Testis (tissue), 2 donors: ENCODE measurements at regions not wholly inside any gene's neighbourhood (a gene's known extent, or its start where the extent isn't known, plus 50 kb on each side); places are given as distances from the start of the nearest gene placed in this dataset.

ENCODE experiments used
- DNase-seq: peaks from one replicate; pipeline ENCODE4 v3.0.0-alpha.2; 2019
- H3K27ac ChIP-seq, 2 donors: fragments of 200-600 bp; sonication (generic); one replicate each; pipeline ENCODE4 v1.5.1; 2019
- H3K27me3 ChIP-seq: fragments of 200-600 bp; sonication (generic); one replicate; pipeline ENCODE4 v1.5.1; 2019
- H3K36me3 ChIP-seq: fragments of 200-600 bp; sonication (generic); one replicate; pipeline ENCODE4 v1.5.1; 2017; ENCODE audit warnings: low read depth; ENCODE audit errors: missing control alignments
- H3K4me1 ChIP-seq: fragments of 200-600 bp; sonication (generic); one replicate; pipeline ENCODE4 v1.5.1; 2019
- H3K4me3 ChIP-seq, 2 donors: fragments of 200-600 bp; sonication (generic); one replicate each; pipeline ENCODE4 v1.5.1; 2017 to 2019
- H3K9me3 ChIP-seq: fragments of 200-600 bp; sonication (generic); one replicate; pipeline ENCODE4 v1.5.1; 2017
- CTCF ChIP-seq, 3 experiments: fragments of 450-650 bp in 2 of 3; fragments of 200-600 bp in 1 of 3; sonication (generic) in 1 of 3; IDR thresholded peaks; one replicate each; pipeline ENCODE4 v1.5.1; 2016 to 2019; ENCODE audit warnings: antibody characterized with exemption in 3 of 3, mild to moderate bottlenecking in 2 of 3, moderate library complexity in 1 of 3
- POLR2A ChIP-seq: fragments of 450-650 bp; IDR thresholded peaks from one replicate; pipeline ENCODE4 v1.6.1; 2017; ENCODE audit warnings: antibody characterized with exemption, mild to moderate bottlenecking, moderate library complexity
- WGBS, 2 donors: methylation state at CpG; one replicate each; pipeline ENCODE4 v1.1.5; 2018; 5-methylcytosine and 5-hydroxymethylcytosine counted together
- intact Hi-C: fragments of 100-400 bp; cut with DNase I; formaldehyde crosslinking; loops from one replicate; pipeline ENCODE4 v1.15.1; 2023; ENCODE audit warnings: low total_unique reads

GRCh38 chr6:2462831-2463230, 217.4 kb upstream of the GMDS start:
- WGBS, 2 donors = 89 to 92% methylated on average over 10 of the region's 10 CpGs
- no peaks in the 10 kb centered on the region for H3K4me1 ChIP-seq
- intact Hi-C loops = no loop called here
- H3K9me3 ChIP-seq = no peaks in the 10 kb centered on the region
- no peak overlapping the region for H3K27ac ChIP-seq
- no peak for DNase-seq
- no peak overlapping the region for H3K4me3 ChIP-seq
- no peaks in the 10 kb centered on the region for H3K36me3 ChIP-seq
- TF ChIP-seq CTCF (IDR thresholded peaks at IDR 0.05) (no peak), POLR2A (no peak)
- no peaks in the 10 kb centered on the region for H3K27me3 ChIP-seq

GRCh38 chr6:2460216-2460745, 214.9 kb upstream of the GMDS start:
- H3K9me3 ChIP-seq = no peaks in the 10 kb centered on the region
- no peaks in the 10 kb centered on the region for H3K27me3 ChIP-seq
- WGBS, 2 donors = 87 to 90% methylated on average over 9 of the region's 9 CpGs
- no peaks in the 10 kb centered on the region for H3K4me1 ChIP-seq
- no peaks in the 10 kb centered on the region for H3K36me3 ChIP-seq
- no peak overlapping the region for H3K27ac ChIP-seq
- no peak overlapping the region for H3K4me3 ChIP-seq
- no peak for DNase-seq
- TF ChIP-seq POLR2A = no peak
- no peak for TF ChIP-seq CTCF (IDR thresholded peaks at IDR 0.05)
- intact Hi-C loops = no loop called here

- Histone ChIP-seq H3K27ac (no peak overlapping the region), H3K27me3 (no peaks in the 10 kb centered on the region), H3K4me3 (no peak overlapping the region), H3K4me1 (no peaks in the 10 kb centered on the region), H3K9me3 (no peaks in the 10 kb centered on the region), H3K36me3 (no peaks in the 10 kb centered on the region)
- WGBS, 2 donors = 83 to 91% methylated on average over 7 of the region's 7 CpGs
- no peak for DNase-seq
- intact Hi-C loops = no loop called here
- no peak for TF ChIP-seq CTCF (IDR thresholded peaks at IDR 0.05)
- no peak for TF ChIP-seq POLR2A
Observed at GRCh38 chr6:2454180-2454579, 208.8 kb upstream of the GMDS start.

- intact Hi-C loops = no loop called here
Observed at GRCh38 chr6:2450546-2450945, 205.1 kb upstream of the GMDS start.

More at GRCh38 chr6:2450546-2450945, 205.1 kb upstream of the GMDS start:
- Histone ChIP-seq H3K4me3 (no peak overlapping the region), H3K9me3 (no peaks in the 10 kb centered on the region), H3K36me3 (no peaks in the 10 kb centered on the region), H3K27me3 (no peaks in the 10 kb centered on the region), H3K27ac (no peak overlapping the region), H3K4me1 (no peaks in the 10 kb centered on the region)
- 13 to 25% methylated on average over 12 of the region's 12 CpGs for WGBS, 2 donors
- no peak for TF ChIP-seq POLR2A
- TF ChIP-seq CTCF (IDR thresholded peaks at IDR 0.05) = no peak
- DNase-seq = peak; percentile 62
